WTC11 (cell line): ENCODE measurements at regions not wholly inside any gene's neighbourhood (a gene's known extent, or its start where the extent isn't known, plus 50 kb on each side); places are given as distances from the start of the nearest gene placed in this dataset.

Experiments used
- ATAC-seq: fragments of 200-7000 bp; cut with Tn5 transposase; 2 replicates; pipeline ENCODE4 v1.10.0; 2021; ENCODE audit warnings: mild to moderate bottlenecking, moderate library complexity
- CTCF ChIA-PET: fragments of 300-600 bp; sonication (Branson Sonifier 250); formaldehyde crosslinking; loops from one replicate; lab custom pipeline; 2021; ENCODE audit warnings: antibody characterized with exemption; lab: Charles Lee
- POLR2A ChIA-PET: fragments of 350-600 bp; sonication (Branson Sonifier 250); formaldehyde crosslinking; loops from one replicate; lab custom pipeline; 2021; ENCODE audit warnings: antibody characterized with exemption; lab: Charles Lee
- DNase-seq: peaks from one replicate; pipeline ENCODE4 v3.0.0; 2021; ENCODE audit warnings: low spot score
- H3K27ac Mint-ChIP-seq: 2 replicates; pipeline ENCODE4 v1.8.0; 2021; ENCODE audit warnings: mixed read lengths
- H3K27me3 Mint-ChIP-seq: 2 replicates; pipeline ENCODE4 v1.8.0; 2021; ENCODE audit warnings: low read depth, mild to moderate bottlenecking, moderate library complexity, mixed read lengths
- H3K36me3 Mint-ChIP-seq: 2 replicates; pipeline ENCODE4 v1.8.0; 2021; ENCODE audit warnings: mixed read lengths
- H3K4me1 Mint-ChIP-seq: 2 replicates; pipeline ENCODE4 v1.8.0; 2022; ENCODE audit warnings: mixed read lengths
- H3K4me3 Mint-ChIP-seq: 2 replicates; pipeline ENCODE4 v1.8.0; 2021; ENCODE audit warnings: mild to moderate bottlenecking, moderate library complexity, mixed read lengths
- H3K9me3 Mint-ChIP-seq: 2 replicates; pipeline ENCODE4 v1.8.0; 2021; ENCODE audit warnings: mixed read lengths
- ATF1 ChIP-seq: sonication (generic); formaldehyde crosslinking; IDR thresholded peaks from 2 replicates; pipeline ENCODE4 v1.8.1; 2023; ENCODE audit warnings: mild to moderate bottlenecking, moderate library complexity, missing genetic modification reagents
- CREB1 ChIP-seq: sonication (generic); formaldehyde crosslinking; IDR thresholded peaks from 2 replicates; pipeline ENCODE4 v1.8.0; 2023; ENCODE audit warnings: mild to moderate bottlenecking, missing genetic modification reagents
- ELF4 ChIP-seq: sonication (generic); formaldehyde crosslinking; IDR thresholded peaks from 2 replicates; pipeline ENCODE4 v1.8.1; 2022; ENCODE audit warnings: low read depth, mild to moderate bottlenecking, moderate library complexity, missing genetic modification reagents
- GTF2I ChIP-seq: fragments of 250-450 bp; sonication (Bioruptor Pico); conservative IDR thresholded peaks from 2 replicates; pipeline ENCODE4 v1.4.0; 2021; ENCODE audit warnings: mild to moderate bottlenecking
- MXD4 ChIP-seq: fragments of 250-450 bp; sonication (Bioruptor Pico); IDR thresholded peaks from 2 replicates; pipeline ENCODE4 v1.8.0; 2021; ENCODE audit warnings: mild to moderate bottlenecking, moderate library complexity, borderline replicate concordance
- NFYB ChIP-seq: sonication (generic); formaldehyde crosslinking; conservative IDR thresholded peaks from 2 replicates; pipeline ENCODE4 v1.8.0; 2022; ENCODE audit warnings: low read depth, missing genetic modification reagents
- SMAD3 ChIP-seq: sonication (generic); formaldehyde crosslinking; IDR thresholded peaks from 2 replicates; pipeline ENCODE4 v1.8.0; 2022; ENCODE audit warnings: missing genetic modification reagents, mild to moderate bottlenecking, borderline replicate concordance
- SP1 ChIP-seq: sonication (generic); formaldehyde crosslinking; conservative IDR thresholded peaks from 2 replicates; pipeline ENCODE4 v1.8.1; 2022; ENCODE audit warnings: missing genetic modification reagents
- TEAD1 ChIP-seq: sonication (generic); formaldehyde crosslinking; IDR thresholded peaks from 2 replicates; pipeline ENCODE4 v1.8.0; 2022; ENCODE audit warnings: mild to moderate bottlenecking, missing genetic modification reagents
- ZNF121 ChIP-seq: sonication (generic); formaldehyde crosslinking; IDR thresholded peaks from 2 replicates; pipeline ENCODE4 v1.8.0; 2023; ENCODE audit warnings: missing genetic modification reagents
- ZNF219 ChIP-seq: sonication (generic); formaldehyde crosslinking; IDR thresholded peaks from 2 replicates; pipeline ENCODE4 v1.8.0; 2023; ENCODE audit warnings: missing genetic modification reagents, mild to moderate bottlenecking, borderline replicate concordance
- ZNF396 ChIP-seq: fragments of 250-450 bp; sonication (Bioruptor Pico); IDR thresholded peaks from 2 replicates; pipeline ENCODE4 v1.8.0; 2021; ENCODE audit warnings: mild to moderate bottlenecking, moderate library complexity, borderline replicate concordance
- ZNF423 ChIP-seq: fragments of 250-450 bp; sonication (Bioruptor Pico); IDR thresholded peaks from 2 replicates; pipeline ENCODE4 v2.1.2; 2022; ENCODE audit warnings: mild to moderate bottlenecking, moderate library complexity
- TF ChIP-seq, protein P1 (sequence below): sonication (generic); formaldehyde crosslinking; IDR thresholded peaks from 2 replicates; pipeline ENCODE4 v1.8.0; 2022; ENCODE audit warnings: mild to moderate bottlenecking, missing genetic modification reagents
- TF ChIP-seq, protein P2 (sequence below): fragments of 250-450 bp; sonication (Bioruptor Pico); conservative IDR thresholded peaks from 2 replicates; pipeline ENCODE4 v1.9.0; 2021; ENCODE audit warnings: mild to moderate bottlenecking
- TF ChIP-seq, protein P3 (sequence below): fragments of 250-450 bp; sonication (Bioruptor Pico); IDR thresholded peaks from 2 replicates; pipeline ENCODE4 v1.9.0; 2021; ENCODE audit warnings: mild to moderate bottlenecking
- TF ChIP-seq, protein P4 (sequence below): sonication (generic); formaldehyde crosslinking; IDR thresholded peaks from 2 replicates; pipeline ENCODE4 v1.8.1; 2023; ENCODE audit warnings: mild to moderate bottlenecking, missing genetic modification reagents, borderline replicate concordance
- TF ChIP-seq, protein P5 (sequence below): sonication (generic); formaldehyde crosslinking; IDR thresholded peaks from 2 replicates; pipeline ENCODE4 v1.8.0; 2022; ENCODE audit warnings: mild to moderate bottlenecking, missing genetic modification reagents
- TF ChIP-seq, protein P6 (sequence below): sonication (generic); formaldehyde crosslinking; conservative IDR thresholded peaks from 2 replicates; pipeline ENCODE4 v1.8.1; 2023; ENCODE audit warnings: mild to moderate bottlenecking, low read depth, missing genetic modification reagents, moderate library complexity
- TF ChIP-seq, protein P7 (sequence below): sonication (generic); formaldehyde crosslinking; IDR thresholded peaks from 2 replicates; pipeline ENCODE4 v1.8.0; 2023; ENCODE audit warnings: missing genetic modification reagents

DNA sequence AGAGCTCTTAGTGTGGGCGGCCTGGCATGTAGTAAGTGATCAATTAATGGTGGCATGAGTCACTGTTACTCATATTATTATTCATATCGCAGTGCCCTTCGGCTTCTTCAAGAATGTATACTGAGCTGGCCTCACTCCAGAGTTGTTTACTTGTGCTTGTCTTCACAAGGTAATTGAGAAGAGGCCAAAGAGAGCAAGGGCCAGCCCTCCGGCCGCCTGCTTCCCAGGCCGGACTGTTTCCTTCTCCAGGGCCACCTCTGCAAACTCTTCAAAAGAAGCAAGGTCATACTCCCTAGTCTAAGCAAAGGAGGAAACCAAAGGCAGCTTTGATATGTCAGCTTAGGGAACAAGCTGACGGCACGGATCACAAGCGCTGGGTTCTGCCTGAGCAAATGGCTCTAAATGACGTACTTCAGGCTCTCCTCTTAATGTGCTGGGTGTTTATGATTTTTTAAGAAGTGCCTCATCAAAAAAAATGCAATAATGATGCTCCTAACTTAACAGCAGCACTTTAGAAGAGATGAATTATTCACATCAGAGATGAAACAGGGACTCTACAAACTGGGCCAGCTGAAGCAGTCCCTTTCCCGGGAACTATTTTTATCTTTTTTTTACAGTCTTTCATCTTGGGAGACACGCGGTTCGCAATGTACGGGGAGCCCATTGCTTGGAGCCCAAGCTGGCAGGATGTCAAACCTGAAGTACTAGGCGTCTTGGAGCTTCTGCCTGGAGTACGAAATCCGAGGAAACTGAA is 65.6 kb upstream of the DLK1 start:
- ATAC-seq (no peak), DNase-seq (no peak)
- no peak for TF ChIP-seq ATF1 (CRISPR knock-in tag)
- no peak for TF ChIP-seq NFYB (CRISPR knock-in tag)
- TF ChIP-seq, protein P1, sequence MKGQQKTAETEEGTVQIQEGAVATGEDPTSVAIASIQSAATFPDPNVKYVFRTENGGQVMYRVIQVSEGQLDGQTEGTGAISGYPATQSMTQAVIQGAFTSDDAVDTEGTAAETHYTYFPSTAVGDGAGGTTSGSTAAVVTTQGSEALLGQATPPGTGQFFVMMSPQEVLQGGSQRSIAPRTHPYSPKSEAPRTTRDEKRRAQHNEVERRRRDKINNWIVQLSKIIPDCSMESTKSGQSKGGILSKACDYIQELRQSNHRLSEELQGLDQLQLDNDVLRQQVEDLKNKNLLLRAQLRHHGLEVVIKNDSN (CRISPR knock-in tag): no peak
- TF ChIP-seq ZNF219 (CRISPR knock-in tag): no peak
- TF ChIP-seq ZNF121 (CRISPR knock-in tag): no peak
- TF ChIP-seq, protein P2, sequence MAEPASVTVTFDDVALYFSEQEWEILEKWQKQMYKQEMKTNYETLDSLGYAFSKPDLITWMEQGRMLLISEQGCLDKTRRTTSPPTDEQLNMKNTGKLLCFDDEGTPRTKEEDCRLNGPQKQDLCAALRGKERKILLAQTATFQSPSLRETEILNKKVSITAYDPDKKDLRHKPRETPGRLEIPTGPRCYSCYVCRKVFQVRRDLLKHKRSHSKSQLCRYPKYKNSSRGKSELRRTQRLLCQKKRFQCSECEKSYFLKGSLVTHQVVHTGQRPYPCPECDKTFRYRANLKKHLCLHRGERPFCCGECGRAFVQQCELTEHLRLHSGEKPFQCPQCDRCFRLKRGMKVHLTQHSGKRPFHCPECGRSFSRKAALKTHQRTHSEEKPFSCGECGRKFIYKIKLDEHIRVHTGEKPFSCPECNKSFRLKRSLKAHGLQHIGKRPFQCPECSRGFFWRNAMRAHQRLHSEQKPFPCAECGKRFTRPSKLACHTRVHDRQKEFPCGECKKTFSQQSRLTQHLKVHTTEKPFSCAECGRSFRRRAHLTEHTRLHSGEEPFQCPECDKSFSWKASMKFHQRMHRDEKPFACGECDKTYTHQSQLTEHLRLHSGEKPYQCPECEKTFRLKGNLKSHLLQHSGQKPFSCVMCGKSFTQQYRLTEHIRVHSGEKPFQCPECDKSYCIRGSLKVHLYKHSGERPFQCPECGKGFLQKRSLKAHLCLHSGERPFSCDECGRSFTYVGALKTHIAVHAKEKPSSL: no peak
- TF ChIP-seq, protein P3, sequence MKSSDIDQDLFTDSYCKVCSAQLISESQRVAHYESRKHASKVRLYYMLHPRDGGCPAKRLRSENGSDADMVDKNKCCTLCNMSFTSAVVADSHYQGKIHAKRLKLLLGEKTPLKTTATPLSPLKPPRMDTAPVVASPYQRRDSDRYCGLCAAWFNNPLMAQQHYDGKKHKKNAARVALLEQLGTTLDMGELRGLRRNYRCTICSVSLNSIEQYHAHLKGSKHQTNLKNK (CRISPR knock-in tag): no peak
- TF ChIP-seq CREB1 (CRISPR knock-in tag): no peak
- no peak for TF ChIP-seq ZNF396 (CRISPR knock-in tag)
- TF ChIP-seq, protein P4, sequence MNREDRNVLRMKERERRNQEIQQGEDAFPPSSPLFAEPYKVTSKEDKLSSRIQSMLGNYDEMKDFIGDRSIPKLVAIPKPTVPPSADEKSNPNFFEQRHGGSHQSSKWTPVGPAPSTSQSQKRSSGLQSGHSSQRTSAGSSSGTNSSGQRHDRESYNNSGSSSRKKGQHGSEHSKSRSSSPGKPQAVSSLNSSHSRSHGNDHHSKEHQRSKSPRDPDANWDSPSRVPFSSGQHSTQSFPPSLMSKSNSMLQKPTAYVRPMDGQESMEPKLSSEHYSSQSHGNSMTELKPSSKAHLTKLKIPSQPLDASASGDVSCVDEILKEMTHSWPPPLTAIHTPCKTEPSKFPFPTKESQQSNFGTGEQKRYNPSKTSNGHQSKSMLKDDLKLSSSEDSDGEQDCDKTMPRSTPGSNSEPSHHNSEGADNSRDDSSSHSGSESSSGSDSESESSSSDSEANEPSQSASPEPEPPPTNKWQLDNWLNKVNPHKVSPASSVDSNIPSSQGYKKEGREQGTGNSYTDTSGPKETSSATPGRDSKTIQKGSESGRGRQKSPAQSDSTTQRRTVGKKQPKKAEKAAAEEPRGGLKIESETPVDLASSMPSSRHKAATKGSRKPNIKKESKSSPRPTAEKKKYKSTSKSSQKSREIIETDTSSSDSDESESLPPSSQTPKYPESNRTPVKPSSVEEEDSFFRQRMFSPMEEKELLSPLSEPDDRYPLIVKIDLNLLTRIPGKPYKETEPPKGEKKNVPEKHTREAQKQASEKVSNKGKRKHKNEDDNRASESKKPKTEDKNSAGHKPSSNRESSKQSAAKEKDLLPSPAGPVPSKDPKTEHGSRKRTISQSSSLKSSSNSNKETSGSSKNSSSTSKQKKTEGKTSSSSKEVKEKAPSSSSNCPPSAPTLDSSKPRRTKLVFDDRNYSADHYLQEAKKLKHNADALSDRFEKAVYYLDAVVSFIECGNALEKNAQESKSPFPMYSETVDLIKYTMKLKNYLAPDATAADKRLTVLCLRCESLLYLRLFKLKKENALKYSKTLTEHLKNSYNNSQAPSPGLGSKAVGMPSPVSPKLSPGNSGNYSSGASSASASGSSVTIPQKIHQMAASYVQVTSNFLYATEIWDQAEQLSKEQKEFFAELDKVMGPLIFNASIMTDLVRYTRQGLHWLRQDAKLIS: no peak
- TF ChIP-seq, protein P5, sequence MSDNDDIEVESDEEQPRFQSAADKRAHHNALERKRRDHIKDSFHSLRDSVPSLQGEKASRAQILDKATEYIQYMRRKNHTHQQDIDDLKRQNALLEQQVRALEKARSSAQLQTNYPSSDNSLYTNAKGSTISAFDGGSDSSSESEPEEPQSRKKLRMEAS (CRISPR knock-in tag): no peak
- no peak for TF ChIP-seq SP1 (CRISPR knock-in tag)
- TF ChIP-seq GTF2I: no peak
- no peak for TF ChIP-seq ELF4 (CRISPR knock-in tag)
- no peak for TF ChIP-seq ZNF423 (CRISPR knock-in tag)
- TF ChIP-seq, protein P6, sequence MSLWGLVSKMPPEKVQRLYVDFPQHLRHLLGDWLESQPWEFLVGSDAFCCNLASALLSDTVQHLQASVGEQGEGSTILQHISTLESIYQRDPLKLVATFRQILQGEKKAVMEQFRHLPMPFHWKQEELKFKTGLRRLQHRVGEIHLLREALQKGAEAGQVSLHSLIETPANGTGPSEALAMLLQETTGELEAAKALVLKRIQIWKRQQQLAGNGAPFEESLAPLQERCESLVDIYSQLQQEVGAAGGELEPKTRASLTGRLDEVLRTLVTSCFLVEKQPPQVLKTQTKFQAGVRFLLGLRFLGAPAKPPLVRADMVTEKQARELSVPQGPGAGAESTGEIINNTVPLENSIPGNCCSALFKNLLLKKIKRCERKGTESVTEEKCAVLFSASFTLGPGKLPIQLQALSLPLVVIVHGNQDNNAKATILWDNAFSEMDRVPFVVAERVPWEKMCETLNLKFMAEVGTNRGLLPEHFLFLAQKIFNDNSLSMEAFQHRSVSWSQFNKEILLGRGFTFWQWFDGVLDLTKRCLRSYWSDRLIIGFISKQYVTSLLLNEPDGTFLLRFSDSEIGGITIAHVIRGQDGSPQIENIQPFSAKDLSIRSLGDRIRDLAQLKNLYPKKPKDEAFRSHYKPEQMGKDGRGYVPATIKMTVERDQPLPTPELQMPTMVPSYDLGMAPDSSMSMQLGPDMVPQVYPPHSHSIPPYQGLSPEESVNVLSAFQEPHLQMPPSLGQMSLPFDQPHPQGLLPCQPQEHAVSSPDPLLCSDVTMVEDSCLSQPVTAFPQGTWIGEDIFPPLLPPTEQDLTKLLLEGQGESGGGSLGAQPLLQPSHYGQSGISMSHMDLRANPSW (CRISPR knock-in tag): no peak
- TF ChIP-seq SMAD3 (CRISPR knock-in tag): no peak
- TF ChIP-seq, protein P7, sequence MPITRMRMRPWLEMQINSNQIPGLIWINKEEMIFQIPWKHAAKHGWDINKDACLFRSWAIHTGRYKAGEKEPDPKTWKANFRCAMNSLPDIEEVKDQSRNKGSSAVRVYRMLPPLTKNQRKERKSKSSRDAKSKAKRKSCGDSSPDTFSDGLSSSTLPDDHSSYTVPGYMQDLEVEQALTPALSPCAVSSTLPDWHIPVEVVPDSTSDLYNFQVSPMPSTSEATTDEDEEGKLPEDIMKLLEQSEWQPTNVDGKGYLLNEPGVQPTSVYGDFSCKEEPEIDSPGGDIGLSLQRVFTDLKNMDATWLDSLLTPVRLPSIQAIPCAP (CRISPR knock-in tag): no peak
- TF ChIP-seq MXD4: no peak
- no peak for TF ChIP-seq TEAD1
- no peaks in the 10 kb centered on the region for H3K36me3 Mint-ChIP-seq
- ChIA-PET CTCF (interaction anchor here (0.7 to 1.5 kb wide), 3 partner anchors 9 to 15 kb away, joined by 3 to 8 read pairs (median 3); no protein-coding TSS in a partner anchor), POLR2A (no interaction called here)
- H3K9me3 Mint-ChIP-seq: no peaks in the 10 kb centered on the region
- H3K27ac Mint-ChIP-seq: no peak overlapping the region
- H3K4me1 Mint-ChIP-seq: peaks cover 21% of the 10 kb centered on the region
- H3K27me3 Mint-ChIP-seq: no peaks in the 10 kb centered on the region
- H3K4me3 Mint-ChIP-seq: no peak overlapping the region
